ENCODE measurements at regions not wholly inside any gene's neighbourhood (a gene's known extent, or its start where the extent isn't known, plus 50 kb on each side); places are given as distances from the start of the nearest gene placed in this dataset.

DNA sequence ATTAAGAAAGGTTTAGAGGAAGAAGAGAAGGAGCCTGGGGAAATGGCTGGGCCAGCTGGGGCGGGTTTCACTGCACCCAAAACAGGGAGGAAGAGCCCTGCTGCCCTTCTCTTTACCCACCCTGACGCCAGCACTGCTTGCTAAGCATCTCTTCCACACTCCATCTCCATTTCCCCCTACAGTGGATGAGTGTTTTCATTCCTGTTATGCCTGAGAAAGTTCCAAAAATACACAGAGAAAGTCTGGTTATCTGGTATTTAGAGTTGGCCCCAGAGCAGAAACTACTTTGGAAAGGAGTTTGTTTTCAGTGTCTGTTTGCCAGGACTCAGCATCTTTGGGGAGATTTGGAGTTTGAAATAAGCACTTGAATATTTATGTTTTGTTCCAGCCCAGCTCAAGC is 451.0 kb downstream of the SLC4A3 start:
- TF ChIP-seq BHLHE40 (IDR thresholded peaks at IDR 0.05; ENCODE audit: borderline replicate concordance) = no peak
- no peak for TF ChIP-seq FOXM1 (IDR thresholded peaks at IDR 0.05; ENCODE audit: borderline replicate concordance)
- TF ChIP-seq ZNF384 (IDR thresholded peaks at IDR 0.05) = no peak
- no peak for TF ChIP-seq NFRKB (IDR thresholded peaks at IDR 0.05)
- no peak for TF ChIP-seq ARNT (IDR thresholded peaks at IDR 0.05)
- no peak for TF ChIP-seq SP1 (IDR thresholded peaks at IDR 0.05)

All from HEK293T (cell line).